ENCODE measurements at regions not wholly inside any gene's neighbourhood (a gene's known extent, or its start where the extent isn't known, plus 50 kb on each side); places are given as distances from the start of the nearest gene placed in this dataset.

- no peak for TF ChIP-seq POLR2A (IDR thresholded peaks at IDR 0.05)
- no peak for TF ChIP-seq CTCF (IDR thresholded peaks at IDR 0.05)
These were observed 83.2 kb downstream of the RFLNA start for GRCh38 chr12:124377981-124378509.
